ENCODE measurements at regions not wholly inside any gene's neighbourhood (a gene's known extent, or its start where the extent isn't known, plus 50 kb on each side); places are given as distances from the start of the nearest gene placed in this dataset.

- ChIA-PET POLR2A (no interaction called here), CTCF (no interaction called here)
- no peak for ATAC-seq
- H3K4me1 ChIP-seq (ENCODE audit: control insufficient read depth, insufficient read depth, low read length), result no peaks in the 10 kb centered on the region
- no peak overlapping the region for H3K4me3 ChIP-seq (ENCODE audit: low read depth in 2 of 2, low read length in 2 of 2)
- no peaks in the 10 kb centered on the region for H3K36me3 ChIP-seq (ENCODE audit: control insufficient read depth, insufficient read depth, low read length)
- no peaks in the 10 kb centered on the region for H3K27me3 ChIP-seq (ENCODE audit: control insufficient read depth, insufficient read depth, low read length)
- BruUV-seq (replicated peaks), result no TSS peak
- no peak for DNase-seq (ENCODE audit: low read depth, low spot score)
- in situ Hi-C loops (cut with HindIII; ENCODE audit: low pct_unique_long_range_greater_than_20kb, low sequenced_read_pairs), result no loop called here
- TF ChIP-seq CTCF (IDR thresholded peaks at IDR 0.05) (no peak), REST (IDR thresholded peaks at IDR 0.05; ENCODE audit: insufficient read depth in 1 of 2, low read depth in 2 of 2, low read length in 1 of 2) (no peak), POLR2AphosphoS5 (IDR thresholded peaks at IDR 0.05; ENCODE audit: low read depth, low read length) (no peak), SIN3A (IDR thresholded peaks at IDR 0.05; ENCODE audit: borderline replicate concordance, insufficient read depth, low read depth, low read length) (no peak), TCF7L2 (IDR thresholded peaks at IDR 0.05; ENCODE audit: low read depth, low read length) (no peak)
- H3K27ac ChIP-seq (ENCODE audit: low read length), result no peak overlapping the region
- H3K9me3 ChIP-seq (ENCODE audit: control insufficient read depth, insufficient read depth, low read depth, low read length), result no peaks in the 10 kb centered on the region
- intact Hi-C loops (cut with micrococcal nuclease; ENCODE audit: unreplicated experiment), result no loop called here
Measured at GRCh38 chr9:119060629-119061385, 308.4 kb downstream of the BRINP1 start.

- H3K4me3 ChIP-seq (ENCODE audit: low read depth in 2 of 2, low read length in 2 of 2), result no peak overlapping the region
- BruUV-seq (replicated peaks), result no TSS peak
- H3K36me3 ChIP-seq (ENCODE audit: control insufficient read depth, insufficient read depth, low read length), result no peaks in the 10 kb centered on the region
- CTCF ChIA-PET, result no interaction called here
- DNase-seq (ENCODE audit: low read depth, low spot score), result no peak
- no peak for TF ChIP-seq CTCF (IDR thresholded peaks at IDR 0.05)
- no peak for TF ChIP-seq TCF7L2 (IDR thresholded peaks at IDR 0.05; ENCODE audit: low read depth, low read length)
- TF ChIP-seq SIN3A (IDR thresholded peaks at IDR 0.05; ENCODE audit: borderline replicate concordance, insufficient read depth, low read depth, low read length), result no peak
- TF ChIP-seq REST (IDR thresholded peaks at IDR 0.05; ENCODE audit: insufficient read depth in 1 of 2, low read depth in 2 of 2, low read length in 1 of 2), result no peak
- no peak for TF ChIP-seq POLR2AphosphoS5 (IDR thresholded peaks at IDR 0.05; ENCODE audit: low read depth, low read length)
- no peak for ATAC-seq
- no peak overlapping the region for H3K27ac ChIP-seq (ENCODE audit: low read length)
- in situ Hi-C loops (cut with HindIII; ENCODE audit: low pct_unique_long_range_greater_than_20kb, low sequenced_read_pairs) (no loop called here), intact Hi-C loops (cut with micrococcal nuclease; ENCODE audit: unreplicated experiment) (no loop called here)
- H3K9me3 ChIP-seq (ENCODE audit: control insufficient read depth, insufficient read depth, low read depth, low read length), result no peaks in the 10 kb centered on the region
- no peaks in the 10 kb centered on the region for H3K27me3 ChIP-seq (ENCODE audit: control insufficient read depth, insufficient read depth, low read length)
- no peaks in the 10 kb centered on the region for H3K4me1 ChIP-seq (ENCODE audit: control insufficient read depth, insufficient read depth, low read length)
- POLR2A ChIA-PET, result no interaction called here
Measured at GRCh38 chr9:119071636-119072035, 297.6 kb downstream of the BRINP1 start.

Data from Panc1 (cell line).